H9 (cell line): ENCODE measurements at regions not wholly inside any gene's neighbourhood (a gene's known extent, or its start where the extent isn't known, plus 50 kb on each side); places are given as distances from the start of the nearest gene placed in this dataset.
"Not testable (repeated sequence)": the region's sequence is repeated elsewhere in the genome, so short reads cannot be mapped to it uniquely, and the experiment has no call there.

ENCODE experiments used
- DNase-seq: peaks from one replicate; pipeline ENCODE4 v3.0.0-alpha.2; 2017
- H2AFZ ChIP-seq: one replicate; pipeline ENCODE4 v1.6.1; 2013; ENCODE audit warnings: mild to moderate bottlenecking, low read length, control low read depth, moderate library complexity
- H2AK5ac ChIP-seq: 2 replicates; pipeline ENCODE4 v1.6.1; 2013; ENCODE audit warnings: low read length, control low read depth, mixed read lengths; ENCODE audit not compliant: insufficient read length
- H2BK120ac ChIP-seq: one replicate; pipeline ENCODE4 v1.6.1; 2013; ENCODE audit warnings: low read depth, mild to moderate bottlenecking, low read length, control low read depth, inconsistent platforms; ENCODE audit not compliant: poor library complexity, severe bottlenecking
- H2BK12ac ChIP-seq: 2 replicates; pipeline ENCODE4 v1.6.1; 2013; ENCODE audit warnings: low read length, control low read depth, mixed read lengths, low read depth; ENCODE audit not compliant: insufficient read length
- H2BK15ac ChIP-seq: 2 replicates; pipeline ENCODE4 v1.6.1; 2013; ENCODE audit warnings: low read depth, low read length, control low read depth
- H2BK20ac ChIP-seq: one replicate; pipeline ENCODE4 v1.6.1; 2013; ENCODE audit warnings: low read depth, mild to moderate bottlenecking, low read length, control low read depth, inconsistent platforms; ENCODE audit not compliant: poor library complexity, severe bottlenecking
- H2BK5ac ChIP-seq: 2 replicates; pipeline ENCODE4 v1.6.1; 2013; ENCODE audit warnings: low read length, control low read depth, mixed read lengths; ENCODE audit not compliant: insufficient read length
- H3K14ac ChIP-seq: 2 replicates; pipeline ENCODE4 v1.6.1; 2013; ENCODE audit warnings: low read length, control low read depth; ENCODE audit not compliant: insufficient read depth
- H3K18ac ChIP-seq: 2 replicates; pipeline ENCODE4 v1.6.1; 2013; ENCODE audit warnings: low read depth, mild to moderate bottlenecking, mixed read lengths, low read length, control low read depth; ENCODE audit not compliant: insufficient read length
- H3K23ac ChIP-seq: 2 replicates; pipeline ENCODE4 v1.6.1; 2013; ENCODE audit warnings: low read length, control low read depth, mixed read lengths, low read depth; ENCODE audit not compliant: insufficient read length
- H3K23me2 ChIP-seq: 2 replicates; pipeline ENCODE4 v1.6.1; 2013; ENCODE audit warnings: low read depth, mild to moderate bottlenecking, mixed read lengths, low read length, control low read depth; ENCODE audit not compliant: insufficient read length, poor library complexity, severe bottlenecking
- H3K27ac ChIP-seq: 2 replicates; pipeline ENCODE4 v1.5.1; 2013; ENCODE audit warnings: low read length, control low read depth, mixed read lengths, low read depth; ENCODE audit not compliant: insufficient read length
- H3K27me3 ChIP-seq: 2 replicates; pipeline ENCODE4 v1.6.1; 2013; ENCODE audit warnings: low read length, control low read depth, inconsistent platforms; ENCODE audit not compliant: insufficient read depth
- H3K4ac ChIP-seq: 2 replicates; pipeline ENCODE4 v1.6.1; 2013; ENCODE audit warnings: low read depth, mild to moderate bottlenecking, control low read depth, inconsistent platforms, low read length, moderate library complexity
- H3K4me1 ChIP-seq: 2 replicates; pipeline ENCODE4 v1.6.1; 2013; ENCODE audit warnings: low read length, control low read depth, inconsistent platforms; ENCODE audit not compliant: insufficient read depth
- H3K4me2 ChIP-seq: 2 replicates; pipeline ENCODE4 v1.6.1; 2013; ENCODE audit warnings: low read length, control low read depth, mixed read lengths; ENCODE audit not compliant: insufficient read length, insufficient read depth
- H3K56ac ChIP-seq: 2 replicates; pipeline ENCODE4 v1.6.1; 2013; ENCODE audit warnings: low read depth, mild to moderate bottlenecking, mixed read lengths, low read length, control low read depth; ENCODE audit not compliant: insufficient read length
- H3K79me1 ChIP-seq: 2 replicates; pipeline ENCODE4 v1.6.1; 2013; ENCODE audit warnings: low read depth, mild to moderate bottlenecking, moderate library complexity, low read length, control low read depth, inconsistent platforms; ENCODE audit not compliant: insufficient read depth, poor library complexity, severe bottlenecking
- H3K79me2 ChIP-seq: 2 replicates; pipeline ENCODE4 v1.6.1; 2013; ENCODE audit warnings: low read length, control low read depth, inconsistent platforms; ENCODE audit not compliant: insufficient read depth
- H3K9ac ChIP-seq: 2 replicates; pipeline ENCODE4 v1.6.1; 2013; ENCODE audit warnings: low read length, control low read depth, mixed read lengths; ENCODE audit not compliant: insufficient read length; ENCODE audit errors: extremely low read depth
- H3K9me3 ChIP-seq: one replicate; pipeline ENCODE4 v1.6.1; 2013; ENCODE audit warnings: low read depth, low read length, inconsistent platforms; ENCODE audit not compliant: control insufficient read depth
- H3T11ph ChIP-seq: one replicate; pipeline ENCODE4 v1.6.1; 2013; ENCODE audit warnings: mild to moderate bottlenecking, low read length, control low read depth, inconsistent platforms
- H4K20me1 ChIP-seq: one replicate; pipeline ENCODE4 v1.6.1; 2013; ENCODE audit not compliant: control insufficient read depth, insufficient read length, insufficient read depth
- H4K5ac ChIP-seq: 2 replicates; pipeline ENCODE4 v1.6.1; 2013; ENCODE audit warnings: low read depth, mild to moderate bottlenecking, mixed read lengths, low read length, control low read depth; ENCODE audit not compliant: insufficient read length
- H4K8ac ChIP-seq: replicated peaks from 2 replicates; pipeline ENCODE4 v1.6.1; 2013; ENCODE audit warnings: low read length, control low read depth, mixed read lengths, low read depth; ENCODE audit not compliant: insufficient read length
- H4K91ac ChIP-seq: 2 replicates; pipeline ENCODE4 v1.6.1; 2013; ENCODE audit warnings: low read depth, mild to moderate bottlenecking, moderate library complexity, mixed read lengths, low read length, control low read depth; ENCODE audit not compliant: insufficient read length
- H3K27ac Mint-ChIP-seq, 3 experiments: 2 replicates in 2 of 3; 3 replicates in 1 of 3; pipeline ENCODE4 v1.8.0; 2020 to 2021; ENCODE audit warnings: mixed read lengths in 3 of 3, mild to moderate bottlenecking in 1 of 3, moderate library complexity in 1 of 3
- H3K27me3 Mint-ChIP-seq: 2 replicates; pipeline ENCODE4 v1.8.0; 2021; ENCODE audit warnings: low read depth, mild to moderate bottlenecking, moderate library complexity, mixed read lengths
- H3K36me3 Mint-ChIP-seq, 3 experiments: 2 replicates in 2 of 3; 3 replicates in 1 of 3; pipeline ENCODE4 v1.8.0; 2020 to 2021; ENCODE audit warnings: low read depth in 3 of 3, mixed read lengths in 3 of 3; ENCODE audit not compliant: insufficient read depth in 1 of 3
- H3K4me1 Mint-ChIP-seq, 2 experiments: 2 replicates each; pipeline ENCODE4 v1.8.0; 2020; ENCODE audit warnings: mixed read lengths in 2 of 2
- H3K4me3 Mint-ChIP-seq, 2 experiments: 2 replicates in 1 of 2; 3 replicates in 1 of 2; pipeline ENCODE4 v1.8.0; 2020 to 2021; ENCODE audit warnings: mild to moderate bottlenecking in 2 of 2, mixed read lengths in 2 of 2, moderate library complexity in 1 of 2
- H3K9me3 Mint-ChIP-seq, 2 experiments: 2 replicates in 1 of 2; 3 replicates in 1 of 2; pipeline ENCODE4 v1.8.0; 2020; ENCODE audit warnings: mild to moderate bottlenecking in 2 of 2, mixed read lengths in 2 of 2, moderate library complexity in 1 of 2
- WGBS: extraction: QIAGEN DNeasy Blood & Tissue Kit; methylation state at CpG from one replicate; pipeline ENCODE4 v1.1.7; 2013; ENCODE audit warnings: missing lambda C conversion rate, low lambda C conversion rate, mixed read lengths; ENCODE audit not compliant: insufficient read length; ENCODE audit errors: extremely low coverage; 5-methylcytosine and 5-hydroxymethylcytosine counted together
- TF ChIP-seq, protein P1 (sequence below): fragments of 200-600 bp; sonication (generic); conservative IDR thresholded peaks from 3 replicates; pipeline ENCODE4 v1.8.0; 2021; ENCODE audit warnings: antibody characterized with exemption, mild to moderate bottlenecking

DNA sequence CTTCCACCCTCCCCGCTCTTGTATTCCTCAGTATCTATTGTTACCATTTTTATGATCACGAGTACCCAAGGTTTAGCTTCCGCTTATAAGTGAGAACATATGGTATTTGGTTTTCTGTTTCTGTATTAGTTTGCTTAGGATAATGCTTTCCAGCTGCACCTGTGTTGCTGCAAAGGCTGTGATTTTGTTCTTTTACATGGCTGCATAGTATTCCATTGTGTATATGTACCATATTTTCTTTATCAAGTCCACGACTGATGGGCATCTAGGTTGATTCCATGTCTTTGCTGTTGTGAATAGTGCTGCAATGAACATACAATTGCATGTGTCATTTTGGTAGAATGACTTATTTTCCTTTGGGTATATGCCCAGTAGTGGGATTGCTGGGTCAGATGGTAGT, 79.7 kb upstream of the EFCAB3 start:
- no peak overlapping the region for H4K5ac ChIP-seq
- no peaks in the 10 kb centered on the region for H3K36me3 Mint-ChIP-seq
- no peak overlapping the region for H3K14ac ChIP-seq
- H2BK5ac ChIP-seq, result no peak overlapping the region
- no peaks in the 10 kb centered on the region for H3K79me1 ChIP-seq
- no peaks in the 10 kb centered on the region for H3K9me3 ChIP-seq
- no peak overlapping the region for H3K56ac ChIP-seq
- no peak overlapping the region for H3K4me3 Mint-ChIP-seq
- no peak for DNase-seq
- no peaks in the 10 kb centered on the region for H3K4me1 ChIP-seq
- H2AFZ ChIP-seq, result no peak overlapping the region
- no peak overlapping the region for H3K9ac ChIP-seq
- TF ChIP-seq, protein P1, sequence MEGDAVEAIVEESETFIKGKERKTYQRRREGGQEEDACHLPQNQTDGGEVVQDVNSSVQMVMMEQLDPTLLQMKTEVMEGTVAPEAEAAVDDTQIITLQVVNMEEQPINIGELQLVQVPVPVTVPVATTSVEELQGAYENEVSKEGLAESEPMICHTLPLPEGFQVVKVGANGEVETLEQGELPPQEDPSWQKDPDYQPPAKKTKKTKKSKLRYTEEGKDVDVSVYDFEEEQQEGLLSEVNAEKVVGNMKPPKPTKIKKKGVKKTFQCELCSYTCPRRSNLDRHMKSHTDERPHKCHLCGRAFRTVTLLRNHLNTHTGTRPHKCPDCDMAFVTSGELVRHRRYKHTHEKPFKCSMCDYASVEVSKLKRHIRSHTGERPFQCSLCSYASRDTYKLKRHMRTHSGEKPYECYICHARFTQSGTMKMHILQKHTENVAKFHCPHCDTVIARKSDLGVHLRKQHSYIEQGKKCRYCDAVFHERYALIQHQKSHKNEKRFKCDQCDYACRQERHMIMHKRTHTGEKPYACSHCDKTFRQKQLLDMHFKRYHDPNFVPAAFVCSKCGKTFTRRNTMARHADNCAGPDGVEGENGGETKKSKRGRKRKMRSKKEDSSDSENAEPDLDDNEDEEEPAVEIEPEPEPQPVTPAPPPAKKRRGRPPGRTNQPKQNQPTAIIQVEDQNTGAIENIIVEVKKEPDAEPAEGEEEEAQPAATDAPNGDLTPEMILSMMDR, result no peak
- no peak overlapping the region for H3T11ph ChIP-seq
- H3K27ac ChIP-seq, result no peak overlapping the region
- H4K8ac ChIP-seq, result no peak overlapping the region
- H2BK12ac ChIP-seq, result no peak overlapping the region
- no CpG with 5 or more reads among the region's 4 CpGs for WGBS
- H3K4me2 ChIP-seq, result no peak overlapping the region
- H3K27me3 Mint-ChIP-seq, result peaks cover 6% of the 10 kb centered on the region; the same call in 1 of the 2 replicates
- H4K91ac ChIP-seq, result no peak overlapping the region
- no peaks in the 10 kb centered on the region for H3K27me3 ChIP-seq
- no peaks in the 10 kb centered on the region for H4K20me1 ChIP-seq
- no peak overlapping the region for H3K4ac ChIP-seq
- H3K79me2 ChIP-seq, result no peaks in the 10 kb centered on the region
- H2AK5ac ChIP-seq, result no peak overlapping the region
- no peak overlapping the region for H2BK15ac ChIP-seq
- no peak overlapping the region for H2BK20ac ChIP-seq
- H3K9me3 Mint-ChIP-seq, result peaks cover 2 to 4% of the 10 kb centered on the region in 2 experiments; a peak in 2 of 5 replicates
- no peak overlapping the region for H3K23ac ChIP-seq
- H3K4me1 Mint-ChIP-seq, result no peaks in the 10 kb centered on the region
- H3K23me2 ChIP-seq, result no peaks in the 10 kb centered on the region
- no peak overlapping the region for H3K27ac Mint-ChIP-seq
- H3K18ac ChIP-seq, result no peak overlapping the region
- H2BK120ac ChIP-seq, result no peak overlapping the region

DNA sequence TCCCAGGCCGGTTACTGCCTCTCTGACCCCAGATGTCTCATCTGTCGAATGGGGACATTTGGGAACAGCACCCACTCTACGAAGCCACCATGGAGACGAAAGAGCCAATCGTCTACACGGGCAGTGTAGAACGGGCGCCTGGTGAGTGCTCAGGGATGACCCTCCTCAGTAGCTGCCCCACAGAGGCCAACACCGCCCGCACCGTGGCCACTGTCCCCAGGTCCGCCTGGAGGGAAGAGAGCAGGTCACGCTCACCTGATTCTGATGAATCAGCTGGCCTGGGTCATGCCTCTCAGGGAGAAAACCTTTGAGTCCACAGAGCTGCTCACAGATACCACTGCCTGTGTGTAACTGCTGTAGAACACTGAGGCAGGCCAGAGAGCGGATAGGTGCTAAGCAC, 105.1 kb upstream of the EFCAB3 start:
- H3K14ac ChIP-seq, H3T11ph ChIP-seq, H3K36me3 Mint-ChIP-seq, H3K4me3 Mint-ChIP-seq, H4K91ac ChIP-seq, H3K4me2 ChIP-seq, H3K27ac Mint-ChIP-seq, H3K79me1 ChIP-seq, H4K8ac ChIP-seq, H2BK15ac ChIP-seq, H3K4me1 ChIP-seq, H3K27me3 ChIP-seq, H3K4me1 Mint-ChIP-seq, DNase-seq, H3K23me2 ChIP-seq, H3K79me2 ChIP-seq, H4K5ac ChIP-seq, H3K27ac ChIP-seq, H2AFZ ChIP-seq, H3K27me3 Mint-ChIP-seq, H4K20me1 ChIP-seq, H3K56ac ChIP-seq, H3K23ac ChIP-seq, H2BK20ac ChIP-seq, H2BK12ac ChIP-seq, H3K4ac ChIP-seq, H2BK5ac ChIP-seq, H2AK5ac ChIP-seq, H3K18ac ChIP-seq, H3K9ac ChIP-seq, H2BK120ac ChIP-seq, H3K9me3 Mint-ChIP-seq, H3K9me3 ChIP-seq: not testable (repeated sequence)
- no CpG with 5 or more reads among the region's 14 CpGs for WGBS
